ENCODE measurements at regions not wholly inside any gene's neighbourhood (a gene's known extent, or its start where the extent isn't known, plus 50 kb on each side); places are given as distances from the start of the nearest gene placed in this dataset.

DNA sequence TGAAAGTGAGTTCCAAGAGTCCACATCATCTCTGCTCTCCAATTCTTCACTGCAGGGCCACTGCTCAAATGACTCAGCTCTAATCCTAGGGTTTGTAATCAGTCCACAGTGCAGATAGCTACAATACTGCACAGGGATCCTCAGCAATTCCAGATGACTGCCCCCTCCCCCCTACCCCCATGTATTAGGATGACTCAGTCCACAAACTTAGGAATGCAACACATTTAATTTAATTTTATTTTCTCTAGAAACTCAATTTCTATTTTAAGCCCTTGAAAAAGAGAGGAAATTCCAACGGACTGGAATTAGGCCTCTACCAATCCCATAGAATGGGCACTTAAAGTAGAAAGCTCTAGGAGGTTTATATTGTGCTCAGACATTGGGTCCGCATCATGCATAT, 173.8 kb upstream of the SOX21 start (continued):
- no peak for TF ChIP-seq ARID4B (CRISPR knock-in tag; IDR thresholded peaks at IDR 0.05; ENCODE audit: borderline replicate concordance)
- TF ChIP-seq SMAD4 (CRISPR knock-in tag; IDR thresholded peaks at IDR 0.05): no peak
- TF ChIP-seq FOXJ3 (CRISPR knock-in tag; IDR thresholded peaks at IDR 0.05; ENCODE audit: borderline replicate concordance): no peak
- TF ChIP-seq, protein P1, sequence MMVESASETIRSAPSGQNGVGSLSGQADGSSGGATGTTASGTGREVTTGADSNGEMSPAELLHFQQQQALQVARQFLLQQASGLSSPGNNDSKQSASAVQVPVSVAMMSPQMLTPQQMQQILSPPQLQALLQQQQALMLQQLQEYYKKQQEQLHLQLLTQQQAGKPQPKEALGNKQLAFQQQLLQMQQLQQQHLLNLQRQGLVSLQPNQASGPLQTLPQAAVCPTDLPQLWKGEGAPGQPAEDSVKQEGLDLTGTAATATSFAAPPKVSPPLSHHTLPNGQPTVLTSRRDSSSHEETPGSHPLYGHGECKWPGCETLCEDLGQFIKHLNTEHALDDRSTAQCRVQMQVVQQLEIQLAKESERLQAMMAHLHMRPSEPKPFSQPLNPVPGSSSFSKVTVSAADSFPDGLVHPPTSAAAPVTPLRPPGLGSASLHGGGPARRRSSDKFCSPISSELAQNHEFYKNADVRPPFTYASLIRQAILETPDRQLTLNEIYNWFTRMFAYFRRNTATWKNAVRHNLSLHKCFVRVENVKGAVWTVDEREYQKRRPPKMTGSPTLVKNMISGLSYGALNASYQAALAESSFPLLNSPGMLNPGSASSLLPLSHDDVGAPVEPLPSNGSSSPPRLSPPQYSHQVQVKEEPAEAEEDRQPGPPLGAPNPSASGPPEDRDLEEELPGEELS (CRISPR knock-in tag; IDR thresholded peaks at IDR 0.05): no peak

GRCh38 chr13:94880463-94880862, 168.1 kb upstream of the SOX21 start:
- no peaks in the 10 kb centered on the region for H3K4me1 Mint-ChIP-seq
- H3K9me3 Mint-ChIP-seq: peaks cover 5% of the 10 kb centered on the region
- H3K4me3 Mint-ChIP-seq: no peak overlapping the region
- TF ChIP-seq SMAD3 (CRISPR knock-in tag; IDR thresholded peaks at IDR 0.05; ENCODE audit: borderline replicate concordance): no peak
- DNase-seq (ENCODE audit: low spot score) (no peak), ATAC-seq (no peak)
- H3K27me3 Mint-ChIP-seq (ENCODE audit: low read depth): no peaks in the 10 kb centered on the region
- H3K27ac Mint-ChIP-seq: no peak overlapping the region
- no peaks in the 10 kb centered on the region for H3K36me3 Mint-ChIP-seq
- ChIA-PET CTCF (no interaction called here), POLR2A (no interaction called here)

DNA sequence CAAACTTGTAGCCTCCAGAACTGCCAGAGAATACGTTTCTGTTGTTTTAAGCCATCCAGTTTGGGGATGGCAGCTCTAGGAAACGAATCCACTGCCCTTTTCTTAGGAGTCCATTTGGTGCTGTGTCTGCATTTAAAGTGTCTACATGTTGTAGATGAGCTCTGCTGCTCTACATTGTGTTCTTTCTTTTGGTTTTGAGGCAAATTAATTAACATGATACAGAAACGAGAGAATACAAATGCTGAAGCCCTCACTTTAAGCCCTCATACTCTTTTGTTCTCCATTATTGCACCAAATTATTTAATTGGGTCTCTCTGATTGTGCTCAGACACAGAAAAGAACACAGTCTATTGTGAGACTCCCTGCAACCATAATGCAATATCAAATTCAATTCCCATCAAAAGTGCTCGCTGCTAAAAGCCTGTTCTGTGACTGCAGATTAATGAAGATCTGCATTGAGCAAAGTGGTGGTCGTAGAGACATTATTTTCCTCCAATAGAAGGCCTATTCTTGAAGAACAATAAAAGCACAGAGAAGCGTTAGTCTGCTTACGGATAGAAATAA, 166.3 kb upstream of the SOX21 start:
- DNase-seq (ENCODE audit: low spot score) (no peak), ATAC-seq (no peak)
- H3K9me3 Mint-ChIP-seq: peaks cover 5% of the 10 kb centered on the region
- H3K4me3 Mint-ChIP-seq: no peak overlapping the region
- H3K4me1 Mint-ChIP-seq: no peaks in the 10 kb centered on the region
- no peaks in the 10 kb centered on the region for H3K27me3 Mint-ChIP-seq (ENCODE audit: low read depth)
- no peaks in the 10 kb centered on the region for H3K36me3 Mint-ChIP-seq
- ChIA-PET CTCF (no interaction called here), POLR2A (no interaction called here)
- no peak for TF ChIP-seq NR2C2 (CRISPR knock-in tag; IDR thresholded peaks at IDR 0.05)
- TF ChIP-seq ZNF532 (CRISPR knock-in tag; IDR thresholded peaks at IDR 0.05; ENCODE audit: borderline replicate concordance): no peak
- TF ChIP-seq ZNF317 (CRISPR knock-in tag; IDR thresholded peaks at IDR 0.05; ENCODE audit: borderline replicate concordance, low read depth): no peak
- no peak for TF ChIP-seq AFF4 (CRISPR knock-in tag; IDR thresholded peaks at IDR 0.05; ENCODE audit: borderline replicate concordance)
- no peak for TF ChIP-seq NR1H2 (CRISPR knock-in tag; IDR thresholded peaks at IDR 0.05)
- TF ChIP-seq TCF7 (CRISPR knock-in tag; IDR thresholded peaks at IDR 0.05; ENCODE audit: low read depth): no peak
- no peak for TF ChIP-seq ZNF416 (CRISPR knock-in tag; IDR thresholded peaks at IDR 0.05)
- TF ChIP-seq GTF2I (CRISPR knock-in tag; conservative IDR thresholded peaks at IDR 0.05): no peak
- no peak for TF ChIP-seq SMAD3 (CRISPR knock-in tag; IDR thresholded peaks at IDR 0.05; ENCODE audit: borderline replicate concordance)
- no peak for TF ChIP-seq RELA (CRISPR knock-in tag; IDR thresholded peaks at IDR 0.05; ENCODE audit: borderline replicate concordance)
- no peak for TF ChIP-seq E2F4 (CRISPR knock-in tag; IDR thresholded peaks at IDR 0.05; ENCODE audit: borderline replicate concordance, low read depth)
- no peak for TF ChIP-seq CDX4 (CRISPR knock-in tag; IDR thresholded peaks at IDR 0.05; ENCODE audit: borderline replicate concordance)
- H3K27ac Mint-ChIP-seq: no peak overlapping the region
